HepG2 (cell line): ENCODE measurements at regions not wholly inside any gene's neighbourhood (a gene's known extent, or its start where the extent isn't known, plus 50 kb on each side); places are given as distances from the start of the nearest gene placed in this dataset.

Experiments used
- ATAC-seq: fragments of 200-7000 bp; cut with Tn5 transposase; 3 replicates; pipeline ENCODE4 v1.9.1; 2020; ENCODE audit warnings: mild to moderate bottlenecking, moderate library complexity
- BruUV-seq: library from RNA; stranded (reverse); fragments of 400-500 nt; replicated peaks from 2 replicates; lab custom pipeline; 2021; lab: Mats Ljungman, UMichigan
- CTCF ChIA-PET: fragments of 300-600 bp; formaldehyde crosslinking; extraction: SDS; loops from one replicate; lab custom pipeline; 2021; ENCODE audit warnings: low total read pairs, inconsistent platforms, low intra/inter-chr PET ratio; lab: Yijun Ruan, JAX
- POLR2A ChIA-PET: fragments of 350-600 bp; sonication (Branson Sonifier 250); formaldehyde crosslinking; loops from one replicate; lab custom pipeline; 2020; ENCODE audit warnings: antibody characterized with exemption, inconsistent platforms; lab: Yijun Ruan, JAX
- DNase-seq: peaks from one replicate; pipeline ENCODE4 v3.0.0-alpha.2; 2015; ENCODE audit warnings: low spot score
- FAIRE-seq: peaks from 3 replicates; lab custom pipeline; 2011; peaks lifted over from hg19 to GRCh38; lab: Jason Lieb, UNC
- H2AFZ ChIP-seq: one replicate; pipeline ENCODE4 v1.6.1; 2011; ENCODE audit warnings: low read length, inconsistent platforms
- H3K27ac ChIP-seq: fragments of 300-600 bp; 3 replicates; pipeline ENCODE4 v1.8.0; 2011; ENCODE audit warnings: mixed run types, mild to moderate bottlenecking, mixed read lengths, low read length, inconsistent platforms; ENCODE audit not compliant: insufficient read depth; ENCODE audit errors: extremely low read length
- H3K27me3 ChIP-seq, 2 experiments: fragments of 200-600 bp in 1 of 2; 2 replicates in 1 of 2; 3 replicates in 1 of 2; pipeline versions ENCODE4 v1.6.0 to v1.8.0; 2011; ENCODE audit warnings: low read length in 2 of 2, mild to moderate bottlenecking in 2 of 2, moderate library complexity in 2 of 2, inconsistent platforms in 1 of 2; ENCODE audit not compliant: insufficient read depth in 2 of 2, control insufficient read depth in 1 of 2
- H3K36me3 ChIP-seq, 2 experiments: fragments of 200-600 bp in 1 of 2; replicated peaks in 1 of 2; 2 replicates in 1 of 2; 3 replicates in 1 of 2; pipeline versions ENCODE4 v1.5.1 to v1.8.0; 2011; ENCODE audit warnings: low read length in 2 of 2, inconsistent platforms in 1 of 2; ENCODE audit not compliant: insufficient read depth in 2 of 2, control insufficient read depth in 1 of 2
- H3K4me1 ChIP-seq: 2 replicates; pipeline ENCODE4 v1.5.1; 2012; ENCODE audit warnings: low read length, inconsistent platforms; ENCODE audit not compliant: insufficient read depth
- H3K4me2 ChIP-seq: 2 replicates; pipeline ENCODE4 v1.6.0; 2011; ENCODE audit warnings: low read depth, low read length, inconsistent platforms
- H3K4me3 ChIP-seq, 3 experiments: fragments of 200-600 bp in 1 of 3; sonication (generic), shearing (Covaris generic) in 1 of 3; replicated peaks in 1 of 3; 2 replicates each; pipeline ENCODE4 v1.5.1; 2011 to 2016; ENCODE audit warnings: low read length in 3 of 3, inconsistent platforms in 2 of 3, low read depth in 2 of 3, mild to moderate bottlenecking in 2 of 3, control low read depth in 1 of 3, mixed read lengths in 1 of 3; ENCODE audit not compliant: insufficient read depth in 1 of 3
- H3K79me2 ChIP-seq: one replicate; pipeline ENCODE4 v1.6.1; 2011; ENCODE audit warnings: low read length, inconsistent platforms; ENCODE audit not compliant: insufficient read depth
- H3K9ac ChIP-seq: 2 replicates; pipeline ENCODE4 v1.6.0; 2011; ENCODE audit warnings: mild to moderate bottlenecking, low read depth, low read length, inconsistent platforms; ENCODE audit not compliant: insufficient read depth
- H3K9me3 ChIP-seq: 2 replicates; pipeline ENCODE4 v1.5.1; 2012; ENCODE audit warnings: mild to moderate bottlenecking, low read length
- H4K20me1 ChIP-seq: 2 replicates; pipeline ENCODE4 v1.6.0; 2011; ENCODE audit warnings: inconsistent platforms, mild to moderate bottlenecking, low read length, moderate library complexity; ENCODE audit not compliant: insufficient read depth
- ATF7 ChIP-seq, 2 experiments: fragments of 450-650 bp in 1 of 2; sonication (generic) in 1 of 2; formaldehyde crosslinking in 1 of 2; IDR thresholded peaks; 2 replicates each; pipeline versions ENCODE4 v1.4.0 to v1.6.1; 2016 to 2020; ENCODE audit warnings: antibody characterized with exemption in 1 of 2, mild to moderate bottlenecking in 1 of 2, missing genetic modification reagents in 1 of 2
- CREB1 ChIP-seq, 2 experiments: fragments of 450-650 bp in 1 of 2; IDR thresholded peaks; 2 replicates each; pipeline ENCODE4 v1.6.1; 2016 to 2017; ENCODE audit warnings: control low read depth in 1 of 2, mild to moderate bottlenecking in 1 of 2, missing compliant biosample characterization in 1 of 2, missing genetic modification characterization in 1 of 2
- DDIT3 ChIP-seq: sonication (generic); formaldehyde crosslinking; IDR thresholded peaks from 2 replicates; pipeline ENCODE4 v1.4.0; 2020; ENCODE audit warnings: mild to moderate bottlenecking, missing genetic modification reagents
- GABPA ChIP-seq, 2 experiments: IDR thresholded peaks; 2 replicates each; pipeline ENCODE4 v1.6.1; 2011 to 2016; ENCODE audit warnings: low read depth in 2 of 2, low read length in 1 of 2, missing biosample characterization in 1 of 2, missing genetic modification characterization in 1 of 2
- SIX4 ChIP-seq: sonication (generic); formaldehyde crosslinking; IDR thresholded peaks from 2 replicates; pipeline ENCODE4 v1.4.0; 2020; ENCODE audit warnings: missing genetic modification reagents
- ZBTB1 ChIP-seq: sonication (generic); formaldehyde crosslinking; IDR thresholded peaks from 2 replicates; pipeline ENCODE4 v1.4.0; 2020; ENCODE audit warnings: missing genetic modification reagents, borderline replicate concordance
- ZNF484 ChIP-seq: sonication (generic); formaldehyde crosslinking; IDR thresholded peaks from 2 replicates; pipeline ENCODE4 v1.5.1; 2020; ENCODE audit warnings: mild to moderate bottlenecking, low read depth, missing genetic modification reagents, borderline replicate concordance
- WGBS: methylation state at CpG from one replicate; pipeline ENCODE4 v1.1.6; 2017; ENCODE audit warnings: low lambda C conversion rate; 5-methylcytosine and 5-hydroxymethylcytosine counted together
- in situ Hi-C: cut with HindIII; loops from 2 replicates; pipeline ENCODE4 v1.10.0; 2017; ENCODE audit warnings: low pct_unique_long_range_greater_than_20kb; ENCODE audit not compliant: extremely low pct_ligation_motif_present
- intact Hi-C: fragments of 100-400 bp; cut with micrococcal nuclease; formaldehyde crosslinking; loops from one replicate; pipeline ENCODE4 v1.10.0; 2022; ENCODE audit not compliant: unreplicated experiment
- TF ChIP-seq, protein P1 (sequence below): sonication (generic); formaldehyde crosslinking; IDR thresholded peaks from 2 replicates; pipeline ENCODE4 v1.4.0; 2020; ENCODE audit warnings: missing genetic modification reagents

DNA sequence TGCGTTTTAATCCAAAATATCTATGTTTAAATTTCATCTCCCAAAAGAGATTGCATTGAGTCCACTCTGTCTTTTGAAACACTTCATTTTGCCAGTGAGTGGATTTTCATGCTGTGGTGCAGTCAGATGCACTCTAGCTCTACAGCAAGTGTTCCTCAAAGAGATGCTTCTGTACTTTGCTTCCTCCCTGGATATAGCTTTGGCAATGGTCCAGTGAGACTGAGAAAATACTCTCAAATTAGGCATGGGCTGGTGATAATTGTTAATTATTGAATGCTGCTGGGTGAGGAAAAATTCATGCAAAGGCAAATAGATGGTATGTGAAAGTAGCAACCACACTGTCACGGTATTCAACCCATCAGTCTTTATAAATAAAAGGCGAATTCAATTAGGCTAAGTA is 396.9 kb downstream of the ADGRL2 start:
- in situ Hi-C loops: no loop called here
- 0% methylated on average over 3 of the region's 3 CpGs for WGBS

DNA sequence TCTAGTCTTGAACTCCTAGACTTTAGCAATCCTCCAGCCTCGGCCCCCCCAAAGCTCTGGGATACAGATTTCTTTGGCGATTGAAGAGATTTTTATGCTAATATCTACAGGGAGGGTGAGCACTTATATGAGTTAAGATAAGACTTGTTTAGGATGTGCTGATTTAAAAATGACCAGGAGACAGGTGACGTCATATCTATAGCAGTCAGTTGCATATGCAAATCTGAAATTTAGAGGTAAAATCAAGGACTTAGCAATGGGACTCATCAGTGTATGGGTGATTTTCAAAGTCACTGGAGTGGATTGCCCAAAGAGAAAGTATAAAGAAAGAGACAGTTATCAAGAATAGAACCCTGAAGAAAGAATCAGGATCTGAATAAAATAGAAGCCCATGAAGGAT is 394.5 kb downstream of the ADGRL2 start:
- intact Hi-C loops (no loop called here), in situ Hi-C loops (no loop called here)
- no peaks in the 10 kb centered on the region for H3K79me2 ChIP-seq
- no TSS peak for BruUV-seq
- peaks cover 89% of the 10 kb centered on the region for H3K9me3 ChIP-seq
- FAIRE-seq: no peak
- ChIA-PET POLR2A (no interaction called here), CTCF (no interaction called here)
- H4K20me1 ChIP-seq: no peaks in the 10 kb centered on the region
- WGBS: 3% methylated on average over 3 of the region's 3 CpGs
- H3K4me2 ChIP-seq: no peak overlapping the region
- H3K27ac ChIP-seq: no peak overlapping the region
- H3K4me3 ChIP-seq: no peak overlapping the region
- no peak for DNase-seq
- no peak overlapping the region for H3K9ac ChIP-seq
- TF ChIP-seq ATF7 (IDR thresholded peaks at IDR 0.05) (peak; percentile 96), ATF7 (CRISPR knock-in tag; IDR thresholded peaks at IDR 0.05) (no peak), ZBTB1 (CRISPR knock-in tag) (no peak), CREB1 (IDR thresholded peaks at IDR 0.05) (peak; percentile 90), CREB1 (CRISPR knock-in tag; IDR thresholded peaks at IDR 0.05) (no peak), ZNF484 (no peak)
- no peak for ATAC-seq
- no peaks in the 10 kb centered on the region for H3K4me1 ChIP-seq
- no peaks in the 10 kb centered on the region for H3K27me3 ChIP-seq
- H2AFZ ChIP-seq: no peak overlapping the region
- no peaks in the 10 kb centered on the region for H3K36me3 ChIP-seq

More for the DNA sequence above, 396.9 kb downstream of the ADGRL2 start:
- intact Hi-C loops: no loop called here
- no peak for FAIRE-seq
- no peaks in the 10 kb centered on the region for H3K79me2 ChIP-seq
- POLR2A ChIA-PET: no interaction called here
- no TSS peak for BruUV-seq
- peaks cover 78% of the 10 kb centered on the region for H3K9me3 ChIP-seq
- no peak for DNase-seq
- H4K20me1 ChIP-seq: no peaks in the 10 kb centered on the region
- no peaks in the 10 kb centered on the region for H3K4me1 ChIP-seq
- H3K4me3 ChIP-seq: no peak overlapping the region
- no peak overlapping the region for H3K27ac ChIP-seq
- CTCF ChIA-PET: no interaction called here
- no peak for ATAC-seq
- no peak overlapping the region for H3K9ac ChIP-seq
- H3K4me2 ChIP-seq: no peak overlapping the region
- no peaks in the 10 kb centered on the region for H3K27me3 ChIP-seq
- no peak overlapping the region for H2AFZ ChIP-seq
- no peak for TF ChIP-seq SIX4 (CRISPR knock-in tag)
- no peak for TF ChIP-seq DDIT3 (CRISPR knock-in tag)
- TF ChIP-seq, protein P1, sequence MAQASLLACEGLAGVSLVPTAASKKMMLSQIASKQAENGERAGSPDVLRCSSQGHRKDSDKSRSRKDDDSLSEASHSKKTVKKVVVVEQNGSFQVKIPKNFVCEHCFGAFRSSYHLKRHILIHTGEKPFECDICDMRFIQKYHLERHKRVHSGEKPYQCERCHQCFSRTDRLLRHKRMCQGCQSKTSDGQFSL (CRISPR knock-in tag): no peak
- no peak for TF ChIP-seq GABPA (IDR thresholded peaks at IDR 0.05; ENCODE audit: low read depth, low read length)
- TF ChIP-seq GABPA (CRISPR knock-in tag; IDR thresholded peaks at IDR 0.05; ENCODE audit: low read depth): no peak
- no peaks in the 10 kb centered on the region for H3K36me3 ChIP-seq
